NB4 (cell line): ENCODE measurements at regions not wholly inside any gene's neighbourhood (a gene's known extent, or its start where the extent isn't known, plus 50 kb on each side); places are given as distances from the start of the nearest gene placed in this dataset.

ENCODE experiments used
- DNase-seq: peaks from one replicate; pipeline ENCODE4 v3.0.0; 2010; ENCODE audit warnings: low read depth
- H3K4me3 ChIP-seq: one replicate; pipeline ENCODE4 v1.5.1; 2011; ENCODE audit warnings: mild to moderate bottlenecking, low read depth, low read length, moderate library complexity
- CTCF ChIP-seq: IDR thresholded peaks from one replicate; pipeline ENCODE4 v1.5.1; 2012; ENCODE audit warnings: low read depth, low read length
- MAX ChIP-seq: IDR thresholded peaks from 2 replicates; pipeline ENCODE4 v1.6.1; 2011; ENCODE audit warnings: low read depth, low read length
- MYC ChIP-seq: IDR thresholded peaks from 2 replicates; pipeline ENCODE4 v1.6.1; 2011; ENCODE audit warnings: low read depth, low read length
- POLR2A ChIP-seq: IDR thresholded peaks from 2 replicates; pipeline ENCODE4 v1.6.1; 2011; ENCODE audit warnings: mild to moderate bottlenecking; ENCODE audit not compliant: insufficient read length; ENCODE audit errors: extremely low read depth

- no peak overlapping the region for H3K4me3 ChIP-seq
- TF ChIP-seq MYC (no peak), POLR2A (no peak), CTCF (no peak), MAX (no peak)
- DNase-seq = no peak
These were observed 1254.3 kb upstream of the AGA start for GRCh38 chr4:178696515-178696914.

GRCh38 chr4:178712486-178712885, 1270.2 kb upstream of the AGA start:
- H3K4me3 ChIP-seq = no peak overlapping the region
- TF ChIP-seq MAX (no peak), CTCF (no peak), MYC (no peak), POLR2A (no peak)
- no peak for DNase-seq

- no peak for TF ChIP-seq MAX
- no peak for TF ChIP-seq MYC
- no peak for TF ChIP-seq POLR2A
- no peak for TF ChIP-seq CTCF
- DNase-seq = no peak
- no peak overlapping the region for H3K4me3 ChIP-seq
These were observed 1295.8 kb upstream of the AGA start for GRCh38 chr4:178738026-178738425.

- H3K4me3 ChIP-seq = no peak overlapping the region
- TF ChIP-seq POLR2A = no peak
- DNase-seq = no peak
These were observed 1303.0 kb upstream of the AGA start for GRCh38 chr4:178745203-178745602.

- H3K4me3 ChIP-seq = no peak overlapping the region
- no peak for DNase-seq
- TF ChIP-seq CTCF (no peak), MYC (no peak), POLR2A (no peak), MAX (no peak)
These were observed 1310.8 kb upstream of the AGA start for GRCh38 chr4:178752954-178753525.

- TF ChIP-seq CTCF = no peak
- TF ChIP-seq POLR2A = no peak
- TF ChIP-seq MAX = no peak
- TF ChIP-seq MYC = no peak
- no peak overlapping the region for H3K4me3 ChIP-seq
- no peak for DNase-seq
These were observed 1336.3 kb upstream of the AGA start for GRCh38 chr4:178778496-178778895.
